ENCODE measurements at regions not wholly inside any gene's neighbourhood (a gene's known extent, or its start where the extent isn't known, plus 50 kb on each side); places are given as distances from the start of the nearest gene placed in this dataset.

DNA sequence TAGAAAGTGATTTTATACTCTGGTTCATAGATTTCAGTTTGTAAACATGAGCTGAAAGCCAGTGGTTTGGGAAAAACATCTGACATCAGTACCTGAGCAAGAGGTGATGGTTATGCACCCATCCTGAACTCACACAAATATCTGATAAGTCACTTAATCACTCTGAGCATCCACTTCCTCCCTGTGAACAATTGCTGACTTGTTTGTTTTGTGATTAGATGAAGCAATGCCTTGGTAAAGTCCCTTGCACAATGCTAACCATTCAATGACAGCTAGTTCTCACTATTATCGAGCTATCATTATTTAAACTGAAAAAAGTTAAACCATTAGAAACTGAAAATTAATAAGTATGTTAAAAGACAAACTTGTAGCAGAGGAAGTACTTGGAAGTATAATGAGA lies 303.0 kb downstream of the PLOD2 start:
- Histone ChIP-seq H3K27ac (ENCODE audit: low read depth in 1 of 2, low read length in 2 of 2) (no peak overlapping the region), H3K9me3 (ENCODE audit: control insufficient read depth in 1 of 2, insufficient read depth in 1 of 2, low read length in 2 of 2) (peaks cover 0 to 5% of the 10 kb centered on the region in 2 experiments), H3K4me3 (ENCODE audit: low read length) (no peak overlapping the region), H3K36me3 (ENCODE audit: insufficient read depth, low read length) (no peaks in the 10 kb centered on the region), H3K27me3 (ENCODE audit: control insufficient read depth in 1 of 2, insufficient read depth in 2 of 2, low read length in 2 of 2) (no peaks in the 10 kb centered on the region), H3K4me1 (ENCODE audit: insufficient read depth, low read length) (no peaks in the 10 kb centered on the region)
- Mint-ChIP-seq H3K4me3 (no peak overlapping the region), H3K27me3 (no peaks in the 10 kb centered on the region), H3K36me3 (ENCODE audit: low read depth) (no peaks in the 10 kb centered on the region), H3K4me1 (ENCODE audit: low read depth) (no peaks in the 10 kb centered on the region), H3K9me3 (no peaks in the 10 kb centered on the region), H3K27ac (no peak overlapping the region)
- ATAC-seq (ENCODE audit: poor library complexity) (no peak), DNase-seq (no peak)
- ChIA-PET POLR2A (no interaction called here), CTCF (no interaction called here)
- intact Hi-C loops (cut with DNase I, micrococcal nuclease): no loop called here
- TF ChIP-seq, protein P1, sequence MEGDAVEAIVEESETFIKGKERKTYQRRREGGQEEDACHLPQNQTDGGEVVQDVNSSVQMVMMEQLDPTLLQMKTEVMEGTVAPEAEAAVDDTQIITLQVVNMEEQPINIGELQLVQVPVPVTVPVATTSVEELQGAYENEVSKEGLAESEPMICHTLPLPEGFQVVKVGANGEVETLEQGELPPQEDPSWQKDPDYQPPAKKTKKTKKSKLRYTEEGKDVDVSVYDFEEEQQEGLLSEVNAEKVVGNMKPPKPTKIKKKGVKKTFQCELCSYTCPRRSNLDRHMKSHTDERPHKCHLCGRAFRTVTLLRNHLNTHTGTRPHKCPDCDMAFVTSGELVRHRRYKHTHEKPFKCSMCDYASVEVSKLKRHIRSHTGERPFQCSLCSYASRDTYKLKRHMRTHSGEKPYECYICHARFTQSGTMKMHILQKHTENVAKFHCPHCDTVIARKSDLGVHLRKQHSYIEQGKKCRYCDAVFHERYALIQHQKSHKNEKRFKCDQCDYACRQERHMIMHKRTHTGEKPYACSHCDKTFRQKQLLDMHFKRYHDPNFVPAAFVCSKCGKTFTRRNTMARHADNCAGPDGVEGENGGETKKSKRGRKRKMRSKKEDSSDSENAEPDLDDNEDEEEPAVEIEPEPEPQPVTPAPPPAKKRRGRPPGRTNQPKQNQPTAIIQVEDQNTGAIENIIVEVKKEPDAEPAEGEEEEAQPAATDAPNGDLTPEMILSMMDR (IDR thresholded peaks at IDR 0.05): no peak

- Mint-ChIP-seq H3K4me3 (no peak overlapping the region), H3K36me3 (ENCODE audit: low read depth) (no peaks in the 10 kb centered on the region), H3K27me3 (no peaks in the 10 kb centered on the region), H3K4me1 (ENCODE audit: low read depth) (no peaks in the 10 kb centered on the region), H3K27ac (no peak overlapping the region), H3K9me3 (no peaks in the 10 kb centered on the region)
- H3K4me3 ChIP-seq (ENCODE audit: low read length): no peak overlapping the region
- intact Hi-C loops (cut with DNase I, micrococcal nuclease): no loop called here
- no peaks in the 10 kb centered on the region for H3K4me1 ChIP-seq (ENCODE audit: insufficient read depth, low read length)
- no peaks in the 10 kb centered on the region for H3K27me3 ChIP-seq (ENCODE audit: control insufficient read depth in 1 of 2, insufficient read depth in 2 of 2, low read length in 2 of 2)
- DNase-seq (no peak), ATAC-seq (ENCODE audit: poor library complexity) (no peak)
- H3K27ac ChIP-seq (ENCODE audit: low read depth in 1 of 2, low read length in 2 of 2): no peak overlapping the region
- POLR2A ChIA-PET: no interaction called here
- CTCF ChIA-PET: interaction anchor here (1.3 kb wide), 1 partner anchor 9 kb away, joined by 3 read pairs; no protein-coding TSS in a partner anchor
- peaks cover 0 to 5% of the 10 kb centered on the region in 2 experiments for H3K9me3 ChIP-seq (ENCODE audit: control insufficient read depth in 1 of 2, insufficient read depth in 1 of 2, low read length in 2 of 2)
- no peaks in the 10 kb centered on the region for H3K36me3 ChIP-seq (ENCODE audit: insufficient read depth, low read length)
- TF ChIP-seq, protein P1 (IDR thresholded peaks at IDR 0.05): no peak
These were observed 296.6 kb downstream of the PLOD2 start for GRCh38 chr3:145864336-145864735.

GRCh38 chr3:145865399-145866018 lies 295.5 kb downstream of the PLOD2 start:
- ChIA-PET POLR2A (no interaction called here), CTCF (no interaction called here)
- Histone ChIP-seq H3K4me3 (ENCODE audit: low read length) (no peak overlapping the region), H3K36me3 (ENCODE audit: insufficient read depth, low read length) (no peaks in the 10 kb centered on the region), H3K27me3 (ENCODE audit: control insufficient read depth in 1 of 2, insufficient read depth in 2 of 2, low read length in 2 of 2) (no peaks in the 10 kb centered on the region), H3K4me1 (ENCODE audit: insufficient read depth, low read length) (no peaks in the 10 kb centered on the region), H3K27ac (ENCODE audit: low read depth in 1 of 2, low read length in 2 of 2) (no peak overlapping the region), H3K9me3 (ENCODE audit: control insufficient read depth in 1 of 2, insufficient read depth in 1 of 2, low read length in 2 of 2) (peaks cover 0 to 5% of the 10 kb centered on the region in 2 experiments)
- Mint-ChIP-seq H3K4me3 (no peak overlapping the region), H3K27me3 (no peaks in the 10 kb centered on the region), H3K4me1 (ENCODE audit: low read depth) (no peaks in the 10 kb centered on the region), H3K36me3 (ENCODE audit: low read depth) (no peaks in the 10 kb centered on the region), H3K9me3 (no peaks in the 10 kb centered on the region), H3K27ac (no peak overlapping the region)
- intact Hi-C loops (cut with DNase I, micrococcal nuclease): no loop called here
- ATAC-seq (ENCODE audit: poor library complexity) (no peak), DNase-seq (no peak)
- TF ChIP-seq, protein P1 (IDR thresholded peaks at IDR 0.05): no peak
